ENCODE measurements at regions not wholly inside any gene's neighbourhood (a gene's known extent, or its start where the extent isn't known, plus 50 kb on each side); places are given as distances from the start of the nearest gene placed in this dataset.
"Not testable (repeated sequence)": the region's sequence is repeated elsewhere in the genome, so short reads cannot be mapped to it uniquely, and the experiment has no call there.

DNA sequence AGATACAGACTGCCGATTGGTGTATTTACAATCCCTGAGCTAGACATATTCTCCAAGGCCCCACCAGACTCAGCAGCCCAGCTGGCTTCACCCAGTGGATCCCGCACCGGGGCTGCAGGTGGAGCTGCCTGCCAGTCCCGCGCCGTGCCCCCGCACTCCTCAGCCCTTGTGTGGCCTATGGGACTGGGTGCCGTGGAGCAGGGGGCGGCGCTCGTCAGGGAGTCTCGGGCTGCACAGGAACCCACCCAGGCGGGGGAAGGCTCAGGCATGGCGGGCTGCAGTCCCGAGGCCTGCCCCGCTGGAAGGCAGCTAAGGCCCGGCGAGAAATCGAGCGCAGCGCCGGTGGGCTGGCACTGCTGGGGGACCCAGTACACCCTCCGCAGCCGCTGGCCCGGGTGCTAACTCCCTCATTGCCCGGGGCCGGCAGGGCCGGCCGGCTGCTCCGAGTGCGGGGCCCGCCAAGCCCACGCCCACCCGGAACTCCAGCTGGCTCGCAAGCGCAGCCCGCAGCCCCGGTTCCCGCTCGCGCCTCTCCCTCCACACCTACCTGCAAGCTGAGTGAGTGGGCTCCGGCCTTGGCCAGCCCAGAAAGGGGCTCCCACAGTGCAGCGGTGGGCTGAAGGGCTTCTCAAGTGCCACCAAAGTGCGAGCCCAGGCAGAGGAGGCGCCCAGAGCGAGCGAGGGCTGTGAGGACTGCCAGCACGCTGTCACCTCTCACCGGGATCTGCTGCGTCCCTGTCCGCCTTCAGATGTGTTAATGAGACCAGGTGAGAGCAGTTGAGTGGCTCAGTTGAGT lies 137.8 kb upstream of the LCORL start:
- TF ChIP-seq, protein P1, sequence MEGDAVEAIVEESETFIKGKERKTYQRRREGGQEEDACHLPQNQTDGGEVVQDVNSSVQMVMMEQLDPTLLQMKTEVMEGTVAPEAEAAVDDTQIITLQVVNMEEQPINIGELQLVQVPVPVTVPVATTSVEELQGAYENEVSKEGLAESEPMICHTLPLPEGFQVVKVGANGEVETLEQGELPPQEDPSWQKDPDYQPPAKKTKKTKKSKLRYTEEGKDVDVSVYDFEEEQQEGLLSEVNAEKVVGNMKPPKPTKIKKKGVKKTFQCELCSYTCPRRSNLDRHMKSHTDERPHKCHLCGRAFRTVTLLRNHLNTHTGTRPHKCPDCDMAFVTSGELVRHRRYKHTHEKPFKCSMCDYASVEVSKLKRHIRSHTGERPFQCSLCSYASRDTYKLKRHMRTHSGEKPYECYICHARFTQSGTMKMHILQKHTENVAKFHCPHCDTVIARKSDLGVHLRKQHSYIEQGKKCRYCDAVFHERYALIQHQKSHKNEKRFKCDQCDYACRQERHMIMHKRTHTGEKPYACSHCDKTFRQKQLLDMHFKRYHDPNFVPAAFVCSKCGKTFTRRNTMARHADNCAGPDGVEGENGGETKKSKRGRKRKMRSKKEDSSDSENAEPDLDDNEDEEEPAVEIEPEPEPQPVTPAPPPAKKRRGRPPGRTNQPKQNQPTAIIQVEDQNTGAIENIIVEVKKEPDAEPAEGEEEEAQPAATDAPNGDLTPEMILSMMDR (IDR thresholded peaks at IDR 0.05): not testable (repeated sequence)
- TF ChIP-seq POLR2A (IDR thresholded peaks at IDR 0.05): not testable (repeated sequence)

Data from testis (tissue), 2 donors.